Osteocyte (in vitro differentiated cells): ENCODE measurements at regions not wholly inside any gene's neighbourhood (a gene's known extent, or its start where the extent isn't known, plus 50 kb on each side); places are given as distances from the start of the nearest gene placed in this dataset.

Source experiments
- DNase-seq: peaks from one replicate; pipeline ENCODE4 v3.0.0; 2021; ENCODE audit warnings: mixed read lengths; ENCODE audit not compliant: unreplicated experiment; ENCODE audit errors: extremely low spot score
- H3K27ac Mint-ChIP-seq: one replicate; pipeline ENCODE4 v1.8.0; 2021; ENCODE audit warnings: mild to moderate bottlenecking, mixed read lengths; ENCODE audit not compliant: unreplicated experiment
- H3K27me3 Mint-ChIP-seq: one replicate; pipeline ENCODE4 v1.8.0; 2021; ENCODE audit warnings: mixed read lengths; ENCODE audit not compliant: unreplicated experiment
- H3K36me3 Mint-ChIP-seq: one replicate; pipeline ENCODE4 v1.8.0; 2021; ENCODE audit warnings: mixed read lengths; ENCODE audit not compliant: unreplicated experiment
- H3K4me1 Mint-ChIP-seq: one replicate; pipeline ENCODE4 v1.8.0; 2021; ENCODE audit warnings: mixed read lengths; ENCODE audit not compliant: unreplicated experiment
- H3K4me3 Mint-ChIP-seq: one replicate; pipeline ENCODE4 v1.8.0; 2021; ENCODE audit warnings: mild to moderate bottlenecking, moderate library complexity, mixed read lengths; ENCODE audit not compliant: unreplicated experiment
- H3K9me3 Mint-ChIP-seq: one replicate; pipeline ENCODE4 v1.8.0; 2021; ENCODE audit warnings: mixed read lengths; ENCODE audit not compliant: unreplicated experiment
- TF ChIP-seq, protein P1 (sequence below): fragments of 200-600 bp; sonication (generic); IDR thresholded peaks from 2 replicates; pipeline ENCODE4 v1.5.0; 2021; ENCODE audit warnings: antibody characterized with exemption, mild to moderate bottlenecking, moderate library complexity

DNA sequence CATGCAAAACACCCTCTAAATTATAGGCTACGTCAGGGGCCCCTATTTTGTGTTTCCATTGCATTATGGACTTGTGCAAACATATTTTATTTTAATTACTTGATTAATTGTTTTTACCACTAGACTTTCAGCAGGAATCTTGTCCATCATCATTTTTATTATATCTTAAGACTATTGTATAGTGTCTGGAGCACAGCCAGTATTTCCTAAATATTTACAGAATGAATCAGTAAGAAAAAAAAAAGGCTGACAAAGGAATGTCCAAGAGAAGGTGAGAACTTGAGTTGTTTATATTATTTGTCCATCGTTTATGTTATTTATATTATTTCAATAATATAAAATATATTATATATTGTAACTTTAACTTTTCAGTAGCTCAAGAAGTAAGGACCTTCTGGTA is 664.7 kb downstream of the SLC6A15 start:
- H3K27me3 Mint-ChIP-seq, result no peaks in the 10 kb centered on the region
- no peaks in the 10 kb centered on the region for H3K9me3 Mint-ChIP-seq
- no peak for DNase-seq
- H3K4me3 Mint-ChIP-seq, result no peak overlapping the region
- H3K4me1 Mint-ChIP-seq, result no peaks in the 10 kb centered on the region
- TF ChIP-seq, protein P1, sequence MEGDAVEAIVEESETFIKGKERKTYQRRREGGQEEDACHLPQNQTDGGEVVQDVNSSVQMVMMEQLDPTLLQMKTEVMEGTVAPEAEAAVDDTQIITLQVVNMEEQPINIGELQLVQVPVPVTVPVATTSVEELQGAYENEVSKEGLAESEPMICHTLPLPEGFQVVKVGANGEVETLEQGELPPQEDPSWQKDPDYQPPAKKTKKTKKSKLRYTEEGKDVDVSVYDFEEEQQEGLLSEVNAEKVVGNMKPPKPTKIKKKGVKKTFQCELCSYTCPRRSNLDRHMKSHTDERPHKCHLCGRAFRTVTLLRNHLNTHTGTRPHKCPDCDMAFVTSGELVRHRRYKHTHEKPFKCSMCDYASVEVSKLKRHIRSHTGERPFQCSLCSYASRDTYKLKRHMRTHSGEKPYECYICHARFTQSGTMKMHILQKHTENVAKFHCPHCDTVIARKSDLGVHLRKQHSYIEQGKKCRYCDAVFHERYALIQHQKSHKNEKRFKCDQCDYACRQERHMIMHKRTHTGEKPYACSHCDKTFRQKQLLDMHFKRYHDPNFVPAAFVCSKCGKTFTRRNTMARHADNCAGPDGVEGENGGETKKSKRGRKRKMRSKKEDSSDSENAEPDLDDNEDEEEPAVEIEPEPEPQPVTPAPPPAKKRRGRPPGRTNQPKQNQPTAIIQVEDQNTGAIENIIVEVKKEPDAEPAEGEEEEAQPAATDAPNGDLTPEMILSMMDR, result no peak
- H3K27ac Mint-ChIP-seq, result no peak overlapping the region
- H3K36me3 Mint-ChIP-seq, result no peaks in the 10 kb centered on the region

DNA sequence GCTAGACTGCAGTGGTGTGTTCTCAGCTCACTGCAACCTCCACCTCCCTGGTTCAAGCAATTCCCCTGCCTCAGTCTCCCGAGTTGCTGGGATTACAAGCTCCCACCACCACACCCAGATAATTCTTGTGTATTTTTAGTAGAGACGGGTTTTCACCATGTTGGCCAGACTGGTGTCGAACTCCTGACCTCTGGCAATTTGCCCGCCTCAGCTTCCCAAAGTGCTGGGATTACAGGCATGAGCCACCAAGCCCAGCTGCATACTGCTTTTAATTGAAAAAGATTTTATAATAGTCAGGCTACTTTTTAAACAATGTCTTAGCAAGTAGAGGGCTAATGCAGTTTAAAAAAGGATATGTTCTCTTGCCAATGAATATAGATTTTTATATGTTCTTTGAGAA is 668.9 kb downstream of the SLC6A15 start:
- Mint-ChIP-seq H3K27ac (no peak overlapping the region), H3K4me1 (no peaks in the 10 kb centered on the region), H3K27me3 (no peaks in the 10 kb centered on the region), H3K36me3 (no peaks in the 10 kb centered on the region), H3K9me3 (no peaks in the 10 kb centered on the region), H3K4me3 (no peak overlapping the region)
- TF ChIP-seq, protein P1, result no peak
- DNase-seq, result no peak

DNA sequence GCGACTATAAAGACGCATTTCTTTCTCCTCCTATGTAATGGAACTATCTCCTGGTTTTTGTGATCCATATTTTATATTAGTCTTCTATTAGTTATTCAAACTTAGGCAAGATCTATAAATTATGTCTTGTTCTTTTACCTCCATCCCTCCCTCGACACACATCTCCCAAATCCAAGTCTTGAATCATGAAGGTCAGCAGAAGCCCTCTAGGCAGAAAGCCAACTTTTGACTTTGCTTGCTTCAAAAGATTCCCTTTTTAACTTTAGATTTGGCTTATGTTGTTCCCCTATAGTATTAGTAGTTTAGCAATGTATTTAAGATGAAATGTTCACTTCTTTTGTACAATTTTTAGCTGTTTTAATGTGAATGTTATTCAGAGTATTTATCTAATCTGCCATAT is 689.8 kb downstream of the SLC6A15 start:
- no peaks in the 10 kb centered on the region for H3K36me3 Mint-ChIP-seq
- no peaks in the 10 kb centered on the region for H3K9me3 Mint-ChIP-seq
- H3K27me3 Mint-ChIP-seq, result no peaks in the 10 kb centered on the region
- H3K4me1 Mint-ChIP-seq, result peaks cover 7% of the 10 kb centered on the region
- no peak for DNase-seq
- no peak overlapping the region for H3K27ac Mint-ChIP-seq
- TF ChIP-seq, protein P1, result no peak
- no peak overlapping the region for H3K4me3 Mint-ChIP-seq

DNA sequence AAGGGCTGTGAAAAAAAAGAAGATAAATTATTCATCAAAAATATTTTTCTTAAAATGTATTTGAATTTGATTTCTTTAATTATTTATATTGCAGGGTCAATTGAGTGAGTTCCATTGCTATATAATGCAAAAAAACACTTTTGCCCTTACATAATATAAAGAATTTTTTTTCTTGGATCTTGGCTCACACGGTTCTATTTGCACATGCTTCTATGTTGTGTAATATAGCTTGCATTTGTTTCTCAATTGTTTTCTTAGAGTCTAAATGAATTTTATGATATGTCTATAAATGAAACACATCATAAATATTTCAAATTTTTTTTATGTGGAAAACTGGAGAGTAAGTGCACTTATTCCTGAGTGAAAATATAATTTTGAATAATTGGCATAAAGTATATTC is 694.2 kb downstream of the SLC6A15 start:
- H3K27ac Mint-ChIP-seq, result no peak overlapping the region
- no peaks in the 10 kb centered on the region for H3K36me3 Mint-ChIP-seq
- H3K4me3 Mint-ChIP-seq, result no peak overlapping the region
- no peak for DNase-seq
- H3K9me3 Mint-ChIP-seq, result no peaks in the 10 kb centered on the region
- TF ChIP-seq, protein P1, result no peak
- H3K27me3 Mint-ChIP-seq, result no peaks in the 10 kb centered on the region
- H3K4me1 Mint-ChIP-seq, result no peaks in the 10 kb centered on the region

DNA sequence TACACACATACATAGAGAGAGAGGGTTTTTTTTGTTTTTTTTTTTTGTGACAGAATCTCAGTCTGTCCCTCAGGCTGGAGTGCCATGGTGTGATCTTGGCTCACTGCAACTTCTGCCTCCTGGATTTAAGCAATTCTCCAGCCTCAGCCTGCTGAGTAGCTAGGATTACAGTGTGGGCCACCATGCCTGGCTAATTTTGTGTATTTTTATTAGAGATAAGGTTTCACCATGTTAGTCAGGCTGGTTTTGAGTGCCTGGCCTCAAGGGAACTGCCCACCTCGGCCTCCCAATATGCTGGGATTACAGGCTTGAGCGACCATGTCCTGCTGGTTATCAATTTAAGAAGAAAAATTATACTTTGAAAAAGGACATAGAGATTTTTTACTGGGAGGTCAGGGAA is 710.6 kb downstream of the SLC6A15 start:
- no peak overlapping the region for H3K4me3 Mint-ChIP-seq
- no peak for DNase-seq
- H3K9me3 Mint-ChIP-seq, result peaks cover 9% of the 10 kb centered on the region
- peaks cover 7% of the 10 kb centered on the region for H3K27me3 Mint-ChIP-seq
- no peak overlapping the region for H3K27ac Mint-ChIP-seq
- peaks cover 2% of the 10 kb centered on the region for H3K4me1 Mint-ChIP-seq
- TF ChIP-seq, protein P1, result no peak
- H3K36me3 Mint-ChIP-seq, result no peaks in the 10 kb centered on the region
